HCT116 (cell line): ENCODE measurements at regions not wholly inside any gene's neighbourhood (a gene's known extent, or its start where the extent isn't known, plus 50 kb on each side); places are given as distances from the start of the nearest gene placed in this dataset.
A peak's percentile ranks its signal among the peaks of the same experiment; 100 is the strongest.

ENCODE experiments used
- ATAC-seq: fragments of 200-7000 bp; cut with Tn5 transposase; 2 replicates; pipeline ENCODE4 v1.9.1; 2020; ENCODE audit warnings: mild to moderate bottlenecking, moderate library complexity
- BruUV-seq: library from RNA; stranded (reverse); fragments of 400-500 nt; replicated peaks from 2 replicates; lab custom pipeline; 2021; lab: Mats Ljungman, UMichigan
- CTCF ChIA-PET: fragments of 300-600 bp; sonication (Branson Sonifier 250); formaldehyde crosslinking; loops from one replicate; lab custom pipeline; 2021; ENCODE audit warnings: antibody characterized with exemption; lab: Charles Lee
- POLR2A ChIA-PET: fragments of 300-600, 350-600 bp; sonication (Branson Sonifier 250); formaldehyde crosslinking; loops from one replicate; lab custom pipeline; 2021; ENCODE audit warnings: antibody characterized with exemption; lab: Charles Lee
- RAD21 ChIA-PET, 2 experiments: fragments of 300-600 bp; sonication (Branson Sonifier 250); formaldehyde crosslinking; loops; one replicate each; lab custom pipeline; 2023; ENCODE audit warnings: low total read pairs in 2 of 2; ENCODE audit not compliant: uncharacterized antibody in 2 of 2, unreplicated experiment in 2 of 2, low non-redundant PET in 1 of 2; lab: Charles Lee
- DNase-seq: peaks from one replicate; pipeline ENCODE4 v3.0.0-alpha.2; 2010; ENCODE audit warnings: low read depth, low spot score
- H2AFZ ChIP-seq: fragments of 200-600 bp; shearing (Covaris generic), sonication (generic); 2 replicates; pipeline ENCODE4 v1.6.1; 2017; ENCODE audit warnings: low read depth, mixed run types, mixed read lengths, antibody characterized with exemption, low read length; ENCODE audit not compliant: poor library complexity, severe bottlenecking
- H3K27ac ChIP-seq: 2 replicates; pipeline ENCODE4 v1.5.1; 2012; ENCODE audit warnings: low read depth, low read length
- H3K27me3 ChIP-seq: fragments of 200-600 bp; sonication (generic); 2 replicates; pipeline ENCODE4 v1.6.1; 2016; ENCODE audit warnings: mixed run types, low read length, mixed read lengths; ENCODE audit not compliant: insufficient read depth
- H3K36me3 ChIP-seq, 2 experiments: fragments of 200-500 bp in 1 of 2; fragments of 200-600 bp in 1 of 2; sonication (Bioruptor generic) in 1 of 2; sonication (generic) in 1 of 2; 2 replicates each; pipeline versions ENCODE4 v1.5.1 to v1.6.1; 2014 to 2016; ENCODE audit warnings: low read length in 2 of 2, inconsistent platforms in 1 of 2, mixed read lengths in 1 of 2, mixed run types in 1 of 2; ENCODE audit not compliant: insufficient read depth in 2 of 2, control insufficient read depth in 1 of 2
- H3K4me1 ChIP-seq, 2 experiments: fragments of 200-600 bp in 1 of 2; sonication (generic) in 1 of 2; 2 replicates each; pipeline versions ENCODE4 v1.5.1 to v1.6.1; 2012 to 2017; ENCODE audit warnings: low read length in 2 of 2, inconsistent platforms in 1 of 2, mild to moderate bottlenecking in 1 of 2, mixed read lengths in 1 of 2, mixed run types in 1 of 2, moderate library complexity in 1 of 2; ENCODE audit not compliant: insufficient read depth in 2 of 2, control insufficient read depth in 1 of 2
- H3K4me2 ChIP-seq: fragments of 200-600 bp; sonication (generic); 2 replicates; pipeline ENCODE4 v1.6.1; 2017; ENCODE audit warnings: mixed run types, low read length, mixed read lengths
- H3K4me3 ChIP-seq, 2 experiments: fragments of 200-600 bp in 1 of 2; sonication (generic) in 1 of 2; replicated peaks in 1 of 2; 2 replicates each; pipeline ENCODE4 v1.5.1; 2011 to 2016; ENCODE audit warnings: low read length in 2 of 2, control low read depth in 1 of 2, low read depth in 1 of 2, mild to moderate bottlenecking in 1 of 2, mixed read lengths in 1 of 2, mixed run types in 1 of 2
- H3K79me2 ChIP-seq: fragments of 200-600 bp; sonication (generic); 2 replicates; pipeline ENCODE4 v1.6.1; 2017; ENCODE audit warnings: mild to moderate bottlenecking, mixed run types, low read length, moderate library complexity, mixed read lengths; ENCODE audit not compliant: insufficient read depth
- H3K9ac ChIP-seq: fragments of 200-600 bp; sonication (generic); 2 replicates; pipeline ENCODE4 v1.6.1; 2016; ENCODE audit warnings: low read length, mixed read lengths
- H3K9me2 ChIP-seq: fragments of 200-600 bp; sonication (generic), shearing (Covaris generic); 2 replicates; pipeline ENCODE4 v1.6.1; 2017; ENCODE audit warnings: mixed run types, mild to moderate bottlenecking, moderate library complexity; ENCODE audit not compliant: insufficient read depth
- H3K9me3 ChIP-seq, 2 experiments: fragments of 200-500 bp in 1 of 2; fragments of 200-600 bp in 1 of 2; sonication (Bioruptor generic) in 1 of 2; sonication (generic) in 1 of 2; 2 replicates each; pipeline ENCODE4 v1.6.1; 2014 to 2017; ENCODE audit warnings: low read length in 2 of 2, mixed read lengths in 2 of 2, inconsistent platforms in 1 of 2, low read depth in 1 of 2, mild to moderate bottlenecking in 1 of 2, mixed run types in 1 of 2, moderate library complexity in 1 of 2; ENCODE audit not compliant: control insufficient read depth in 1 of 2, insufficient read depth in 1 of 2
- H4K20me1 ChIP-seq: fragments of 200-600 bp; sonication (generic), shearing (Covaris generic); 2 replicates; pipeline ENCODE4 v1.6.1; 2017; ENCODE audit warnings: mixed run types, mild to moderate bottlenecking, moderate library complexity; ENCODE audit not compliant: insufficient read depth
- ATF3 ChIP-seq: IDR thresholded peaks from 2 replicates; pipeline ENCODE4 v1.6.1; 2012
- CEBPB ChIP-seq: IDR thresholded peaks from 2 replicates; pipeline ENCODE4 v1.6.1; 2012; ENCODE audit warnings: low read depth
- CTCF ChIP-seq, 3 experiments: fragments of 200-600 bp in 1 of 3; sonication (generic) in 1 of 3; IDR thresholded peaks in 2 of 3; conservative IDR thresholded peaks in 1 of 3; 2 replicates each; pipeline ENCODE4 v1.5.1; 2012 to 2017; ENCODE audit warnings: low read depth in 2 of 3, low read length in 2 of 3, antibody characterized with exemption in 1 of 3, borderline replicate concordance in 1 of 3, control low read depth in 1 of 3, mild to moderate bottlenecking in 1 of 3, mixed read lengths in 1 of 3, mixed run types in 1 of 3, moderate library complexity in 1 of 3; ENCODE audit not compliant: insufficient read depth in 1 of 3
- JUND ChIP-seq: IDR thresholded peaks from 2 replicates; pipeline ENCODE4 v1.6.1; 2012
- MAX ChIP-seq: IDR thresholded peaks from 2 replicates; pipeline ENCODE4 v1.6.1; 2012
- POLR2AphosphoS5 ChIP-seq: IDR thresholded peaks from 2 replicates; pipeline ENCODE4 v1.6.1; 2011; ENCODE audit warnings: mild to moderate bottlenecking, low read depth, low read length, moderate library complexity
- RAD21 ChIP-seq: IDR thresholded peaks from 2 replicates; pipeline ENCODE4 v1.6.1; 2012; ENCODE audit warnings: low read depth, mild to moderate bottlenecking
- REST ChIP-seq: IDR thresholded peaks from 2 replicates; pipeline ENCODE4 v1.6.1; 2012; ENCODE audit warnings: low read depth
- SIN3A ChIP-seq: IDR thresholded peaks from 2 replicates; pipeline ENCODE4 v1.6.1; 2012; ENCODE audit warnings: low read depth
- TCF7L2 ChIP-seq: IDR thresholded peaks from 2 replicates; pipeline ENCODE4 v1.7.0; 2011; ENCODE audit warnings: borderline replicate concordance, inconsistent platforms; ENCODE audit not compliant: insufficient read depth, insufficient read length; ENCODE audit errors: extremely low read depth
- YY1 ChIP-seq: IDR thresholded peaks from 2 replicates; pipeline ENCODE4 v1.6.1; 2011; ENCODE audit warnings: low read length, low read depth, moderate library complexity, mild to moderate bottlenecking; ENCODE audit not compliant: insufficient replicate concordance; ENCODE audit errors: extremely low read depth
- ZNF274 ChIP-seq: fragments of 200-500 bp; sonication (Bioruptor generic); IDR thresholded peaks from 2 replicates; pipeline ENCODE4 v1.6.1; 2014; ENCODE audit warnings: mild to moderate bottlenecking, low read depth, low read length, inconsistent platforms
- intact Hi-C: fragments of 100-400 bp; cut with micrococcal nuclease; formaldehyde crosslinking; loops from 2 replicates; pipeline ENCODE4 v1.10.0; 2022

GRCh38 chr5:58149345-58149744 is 310.5 kb downstream of the PLK2 start:
- CTCF ChIA-PET, result no interaction called here
- RAD21 ChIA-PET, result no interaction called here
- H2AFZ ChIP-seq, result peak overlapping the region; percentile 32
- no peak overlapping the region for H3K27ac ChIP-seq
- H3K9me2 ChIP-seq, result no peaks in the 10 kb centered on the region
- POLR2A ChIA-PET, result interaction anchor here (1.0 kb wide), 1 partner anchor 10 kb away, joined by 3 read pairs; no protein-coding TSS in a partner anchor
- H3K4me3 ChIP-seq, result no peak overlapping the region
- no peak; the same call in 1 of the 2 replicates for ATAC-seq
- peak overlapping the region; percentile 14; the same call in 1 of the 2 replicates for H3K4me2 ChIP-seq
- no peak overlapping the region for H3K9ac ChIP-seq
- no TSS peak for BruUV-seq
- no peak for TF ChIP-seq YY1
- no peak for TF ChIP-seq ATF3
- no peak for TF ChIP-seq ZNF274
- no peaks in the 10 kb centered on the region for H4K20me1 ChIP-seq
- no peaks in the 10 kb centered on the region for H3K9me3 ChIP-seq
- no peaks in the 10 kb centered on the region for H3K36me3 ChIP-seq
- peaks cover 0 to 10% of the 10 kb centered on the region in 2 experiments; a peak in 2 of 4 replicates for H3K4me1 ChIP-seq
- intact Hi-C loops, result no loop called here
- no peak for DNase-seq
- H3K27me3 ChIP-seq, result no peaks in the 10 kb centered on the region
- no peaks in the 10 kb centered on the region for H3K79me2 ChIP-seq

- Histone ChIP-seq H4K20me1 (no peaks in the 10 kb centered on the region), H3K4me1 (peaks cover 0 to 10% of the 10 kb centered on the region in 2 experiments; a peak in 2 of 4 replicates), H3K79me2 (no peaks in the 10 kb centered on the region), H3K27ac (no peak overlapping the region), H3K36me3 (no peaks in the 10 kb centered on the region), H3K9ac (no peak overlapping the region), H3K9me3 (no peaks in the 10 kb centered on the region), H2AFZ (no peak overlapping the region), H3K9me2 (no peaks in the 10 kb centered on the region), H3K4me3 (no peak overlapping the region), H3K4me2 (no peak overlapping the region), H3K27me3 (no peaks in the 10 kb centered on the region)
- TF ChIP-seq CTCF (IDR thresholded peaks at IDR 0.05 in 2 of 3, conservative IDR thresholded peaks at IDR 0.05 in 1 of 3; ENCODE audit: borderline replicate concordance in 1 of 3, insufficient read depth in 1 of 3, low read depth in 2 of 3, low read length in 2 of 3), result no peak
- no peak for TF ChIP-seq ATF3
- no peak for TF ChIP-seq MAX
- TF ChIP-seq POLR2AphosphoS5, result no peak
- no peak for TF ChIP-seq CEBPB
- no peak for TF ChIP-seq RAD21
- no peak for TF ChIP-seq SIN3A
- no peak for TF ChIP-seq TCF7L2
- TF ChIP-seq JUND, result no peak
- TF ChIP-seq REST, result no peak
- DNase-seq, result no peak
- no peak for ATAC-seq
- ChIA-PET POLR2A (no interaction called here), RAD21 (no interaction called here), CTCF (no interaction called here)
- no TSS peak for BruUV-seq
- intact Hi-C loops, result no loop called here
Measured at GRCh38 chr5:58148254-58148775, 311.6 kb downstream of the PLK2 start.
